GM18868 (cell line): ENCODE measurements at regions not wholly inside any gene's neighbourhood (a gene's known extent, or its start where the extent isn't known, plus 50 kb on each side); places are given as distances from the start of the nearest gene placed in this dataset.
"Not testable (repeated sequence)": the region's sequence is repeated elsewhere in the genome, so short reads cannot be mapped to it uniquely, and the experiment has no call there.

Experiments
- ATAC-seq: cut with Tn5 transposase; IDR thresholded peaks from one replicate; pipeline ENCODE4 v1.9.1; 2021; ENCODE audit warnings: mild to moderate bottlenecking, moderate library complexity; ENCODE audit not compliant: unreplicated experiment

DNA sequence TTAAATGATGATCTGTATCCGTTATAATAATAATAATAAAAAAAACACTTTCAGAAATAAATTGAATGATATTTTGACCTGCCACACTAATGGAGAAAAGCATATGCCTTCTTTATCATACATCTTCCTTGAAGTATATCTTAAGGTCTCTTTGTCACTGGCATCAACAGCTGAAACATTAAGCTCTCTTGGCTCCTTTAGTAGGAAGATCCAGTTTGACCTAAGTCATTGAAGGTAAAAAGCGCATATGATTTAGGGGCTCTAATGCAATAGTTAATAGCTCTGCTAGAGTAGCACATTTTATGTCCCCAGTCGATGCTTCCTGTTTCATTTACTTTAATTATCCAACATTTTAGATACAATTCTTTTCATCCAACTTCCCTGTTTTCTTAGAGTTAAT, 1010.8 kb downstream of the STPG2 start:
- ATAC-seq: no peak

DNA sequence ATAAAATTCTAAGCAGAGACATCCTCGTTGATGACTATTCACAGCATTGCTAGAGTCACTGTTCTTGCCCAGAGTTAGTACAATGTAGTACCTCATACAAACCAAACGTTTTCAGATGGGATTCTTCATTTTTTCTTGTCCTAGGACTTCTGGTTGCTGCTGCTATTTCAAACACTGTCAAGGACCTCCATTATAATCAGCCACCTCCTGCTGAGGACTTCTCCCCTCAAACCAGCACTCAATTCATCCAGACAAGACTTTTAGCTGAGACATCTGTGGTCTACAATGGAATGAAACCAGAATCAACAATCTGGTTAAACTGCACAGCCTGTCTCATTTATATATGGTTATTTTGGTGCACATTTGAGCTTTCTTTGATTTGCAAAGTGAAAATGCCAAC, 1008.8 kb downstream of the STPG2 start:
- ATAC-seq: no peak

GRCh38 chr4:97139791-97140190, 1003.5 kb downstream of the STPG2 start:
- no peak for ATAC-seq

DNA sequence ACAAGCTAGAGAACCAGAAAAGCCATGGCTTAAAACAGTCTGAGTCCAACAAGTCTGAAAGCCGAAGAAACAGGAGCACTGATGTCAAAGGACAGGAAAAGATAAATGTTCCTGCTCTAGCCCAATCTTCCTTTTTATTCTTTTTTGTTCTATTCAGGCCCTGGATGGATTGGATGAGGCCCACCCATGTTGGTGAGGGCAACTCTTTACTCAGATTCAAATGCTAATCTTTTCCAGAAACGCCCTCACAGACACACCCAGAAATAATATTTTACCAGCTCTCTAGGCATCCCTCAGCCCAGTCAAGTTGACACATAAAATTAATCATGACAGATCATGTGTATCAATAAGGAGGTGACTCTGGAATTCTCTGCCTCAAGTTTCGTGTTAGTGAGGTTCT, 1002.7 kb downstream of the STPG2 start:
- no peak for ATAC-seq

- ATAC-seq: not testable (repeated sequence)
Observed at GRCh38 chr4:97141332-97141731, 1001.9 kb downstream of the STPG2 start.

DNA sequence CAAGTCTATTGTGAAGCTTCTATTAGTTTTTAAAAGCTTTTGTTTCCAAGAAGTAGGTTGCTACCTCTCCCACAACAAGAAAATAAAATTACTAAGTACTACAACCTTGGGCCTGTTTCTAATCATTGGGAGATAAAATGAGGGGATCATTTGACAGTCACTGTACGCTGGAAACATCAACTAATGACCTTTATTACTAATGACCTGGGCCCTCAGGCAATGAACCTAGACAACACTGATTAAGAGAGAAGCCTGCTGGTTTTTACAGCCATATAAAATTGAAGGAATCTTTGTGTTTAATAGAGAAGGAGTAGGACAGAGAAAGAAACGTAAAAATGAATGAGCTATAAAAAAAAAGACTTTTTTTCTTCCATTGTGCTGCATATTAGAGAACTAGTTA, 1000.9 kb downstream of the STPG2 start:
- no peak for ATAC-seq

- ATAC-seq: no peak
Observed at GRCh38 chr4:97142893-97143292, 1000.4 kb downstream of the STPG2 start.

GRCh38 chr4:97144199-97144598, 999.1 kb downstream of the STPG2 start:
- no peak for ATAC-seq

- no peak for ATAC-seq
Observed at GRCh38 chr4:97150966-97151365, 992.3 kb downstream of the STPG2 start.

GRCh38 chr4:97152149-97152548, 991.1 kb downstream of the STPG2 start:
- ATAC-seq: no peak

GRCh38 chr4:97153042-97153441, 990.2 kb downstream of the STPG2 start:
- ATAC-seq: no peak

GRCh38 chr4:97159625-97160024, 983.7 kb downstream of the STPG2 start:
- no peak for ATAC-seq

DNA sequence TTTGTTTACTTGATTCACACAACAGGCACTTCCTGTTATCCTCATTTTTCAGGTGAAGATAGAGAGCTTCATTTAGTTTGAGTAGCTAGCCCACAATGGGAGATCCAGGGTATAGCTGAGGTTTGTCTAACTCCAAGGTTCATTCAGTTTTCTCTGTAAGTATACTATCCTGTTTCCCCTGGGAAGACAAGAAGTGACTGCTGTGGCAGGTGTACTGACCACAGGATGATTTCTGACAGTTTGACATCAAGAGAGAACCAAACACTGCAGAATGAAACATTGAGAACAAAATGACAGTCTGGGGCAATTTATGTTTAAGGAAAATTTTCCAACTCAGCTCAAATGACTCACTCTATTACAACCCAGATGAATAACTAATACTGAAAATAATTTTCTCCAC, 958.0 kb downstream of the STPG2 start:
- no peak for ATAC-seq

- no peak for ATAC-seq
Observed at GRCh38 chr4:97197106-97197505, 946.2 kb downstream of the STPG2 start.

DNA sequence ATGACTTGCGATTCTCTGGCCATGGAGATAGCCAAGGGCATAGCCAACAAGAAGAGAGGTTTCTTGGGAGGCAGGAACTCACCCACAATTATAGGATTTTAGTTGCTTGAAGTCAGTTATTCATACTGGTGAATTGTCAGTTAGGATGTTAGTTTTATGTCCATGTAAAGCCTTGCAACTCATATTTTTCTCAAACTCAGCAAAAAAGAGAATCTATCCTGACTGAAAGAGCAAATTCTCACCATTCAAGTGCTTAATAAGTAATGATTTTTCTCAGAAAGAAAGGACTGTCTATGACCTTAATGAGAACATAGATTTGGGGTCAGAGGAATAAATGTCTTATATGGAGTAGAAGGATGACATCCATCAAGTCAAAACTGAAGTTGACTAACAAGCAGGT, 934.5 kb downstream of the STPG2 start:
- no peak for ATAC-seq

GRCh38 chr4:97215409-97215941, 927.8 kb downstream of the STPG2 start:
- ATAC-seq: no peak

DNA sequence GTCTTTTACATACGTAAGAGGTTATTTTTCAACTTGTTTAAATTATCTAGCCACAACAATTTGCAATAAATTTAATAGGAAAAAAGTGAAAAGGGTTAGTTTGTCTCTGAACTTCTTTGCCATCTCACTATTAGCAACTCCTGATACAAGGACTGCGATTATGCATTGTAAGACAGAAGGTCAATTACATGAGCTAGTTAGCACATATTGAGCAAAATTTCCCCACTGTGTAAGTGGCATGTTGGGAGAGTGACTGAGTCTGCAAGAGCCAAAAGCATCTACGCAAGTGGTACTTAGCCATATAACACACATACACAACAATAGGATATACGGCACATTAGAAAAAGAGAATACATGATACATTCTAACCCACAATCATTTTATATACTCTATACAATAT, 927.2 kb downstream of the STPG2 start:
- no peak for ATAC-seq

- no peak for ATAC-seq
Observed at GRCh38 chr4:97235521-97235920, 907.8 kb downstream of the STPG2 start.

GRCh38 chr4:97238956-97239666, 904.2 kb downstream of the STPG2 start:
- ATAC-seq: no peak

DNA sequence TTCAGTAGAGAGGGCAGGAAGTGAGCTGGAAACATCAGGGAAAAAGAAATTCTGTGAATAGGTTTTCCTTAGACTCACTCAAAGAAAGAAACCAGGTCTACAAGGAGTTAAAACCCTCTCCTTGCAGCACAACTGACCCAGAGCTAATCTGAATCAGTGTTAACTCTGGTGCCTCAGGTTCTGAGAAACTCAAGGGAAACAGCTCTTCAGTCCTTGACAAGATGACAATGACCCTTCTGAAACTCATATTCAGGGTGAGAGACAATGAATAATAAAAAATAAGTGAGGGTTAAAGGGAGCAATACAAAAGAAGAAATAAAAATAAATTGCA, 903.6 kb downstream of the STPG2 start:
- ATAC-seq: no peak

DNA sequence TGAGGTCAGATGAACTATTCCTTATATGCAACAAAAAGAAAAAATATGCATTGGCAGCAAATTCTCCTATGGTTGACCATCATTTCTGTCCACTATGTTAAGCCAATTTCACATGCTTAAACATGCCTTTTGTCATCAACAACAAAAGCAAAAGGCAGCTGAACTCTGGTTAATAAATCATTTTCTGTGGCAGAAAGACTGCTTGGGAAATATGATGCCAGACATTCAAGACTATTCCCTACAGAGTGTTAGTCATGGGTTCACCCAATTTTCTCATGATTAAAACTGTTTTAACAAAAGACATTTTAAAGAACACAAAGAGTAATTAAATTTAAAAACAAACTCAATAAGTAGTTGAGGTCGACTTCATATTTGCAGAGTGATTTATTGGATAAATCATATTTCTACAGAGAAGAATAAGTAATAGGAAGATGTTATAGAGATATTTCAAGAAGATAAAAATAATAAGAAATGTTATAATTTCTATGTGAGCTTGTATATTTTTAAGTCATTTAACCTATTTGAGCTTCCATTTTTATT, 890.6 kb downstream of the STPG2 start:
- ATAC-seq: no peak

DNA sequence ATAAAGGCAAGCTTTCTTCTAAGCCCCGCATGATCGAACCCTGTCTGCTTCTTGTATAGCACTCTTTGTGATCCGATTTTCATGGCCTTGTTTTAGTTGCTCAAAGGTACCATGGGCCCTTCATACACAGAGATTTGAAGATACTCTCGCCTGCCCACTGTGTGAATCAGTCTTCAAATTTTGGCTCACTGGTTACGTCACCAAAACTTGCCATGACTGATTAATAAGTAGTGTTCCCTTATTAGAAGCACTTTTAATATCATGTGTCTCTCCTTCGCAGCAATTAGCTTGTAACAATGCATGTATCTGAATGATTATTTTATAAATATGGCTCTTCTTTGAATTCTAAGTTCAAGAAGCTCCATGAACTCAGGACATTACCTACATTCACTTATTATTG, 880.5 kb downstream of the STPG2 start:
- no peak for ATAC-seq

DNA sequence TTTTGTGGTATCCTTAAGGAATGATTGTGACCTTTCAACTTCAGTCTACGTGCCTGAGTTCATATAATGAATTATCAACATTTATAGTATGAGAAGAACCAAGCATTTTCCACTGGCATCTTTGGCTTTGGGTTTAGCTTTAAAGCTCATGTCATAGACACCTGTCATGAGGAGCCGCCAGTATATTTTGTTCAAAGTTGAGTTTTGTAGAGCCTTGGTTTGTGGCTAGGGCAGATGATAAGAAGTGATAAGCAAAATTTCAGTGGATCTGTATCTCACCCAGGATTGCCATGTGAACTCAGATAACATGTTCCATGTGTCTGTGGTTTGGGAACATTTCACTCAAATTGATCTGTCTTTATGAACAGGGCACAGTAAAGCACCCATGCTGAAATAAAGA, 873.2 kb downstream of the STPG2 start:
- no peak for ATAC-seq
